A549 (cell line): ENCODE measurements at regions not wholly inside any gene's neighbourhood (a gene's known extent, or its start where the extent isn't known, plus 50 kb on each side); places are given as distances from the start of the nearest gene placed in this dataset.

ENCODE experiments used
- ATAC-seq, 2 experiments: fragments of 200-7000 bp in 1 of 2; fragments of >200 bp in 1 of 2; cut with Nextera tagmentation in 1 of 2; cut with Tn5 transposase in 1 of 2; 3 replicates each; pipeline versions ENCODE4 v1.8.0 to v1.9.1; 2018 to 2020; ENCODE audit warnings: mild to moderate bottlenecking in 1 of 2, moderate library complexity in 1 of 2
- CTCF ChIA-PET: fragments of 300-600 bp; sonication (Branson Sonifier 250); formaldehyde crosslinking; extraction: SDS; loops from one replicate; lab custom pipeline; 2021; ENCODE audit warnings: antibody characterized with exemption, inconsistent platforms; lab: Yijun Ruan, JAX
- POLR2A ChIA-PET: fragments of 350-600 bp; formaldehyde crosslinking; extraction: SDS; loops from one replicate; lab custom pipeline; 2021; ENCODE audit warnings: antibody characterized with exemption, inconsistent platforms; lab: Yijun Ruan, JAX
- DNase-seq, 2 experiments: peaks; one replicate each; pipeline versions ENCODE4 v3.0.0 to v3.0.0-alpha.2; 2011 to 2016; ENCODE audit warnings: low read depth in 1 of 2, low spot score in 1 of 2
- FAIRE-seq: peaks from 2 replicates; lab custom pipeline; 2011; peaks lifted over from hg19 to GRCh38; lab: Jason Lieb, UNC
- H3K27ac ChIP-seq, 2 experiments: fragments of >200 bp; sonication (Bioruptor Twin); formaldehyde crosslinking; 3 replicates each; pipeline ENCODE4 v1.5.1; 2016 to 2017
- H3K4me1 ChIP-seq: fragments of >200 bp; sonication (Bioruptor Twin); formaldehyde crosslinking; 3 replicates; pipeline ENCODE4 v1.6.1; 2016
- H3K4me2 ChIP-seq: fragments of >200 bp; sonication (Bioruptor Twin); formaldehyde crosslinking; 3 replicates; pipeline ENCODE4 v1.6.1; 2016
- H3K4me3 ChIP-seq: fragments of >200 bp; sonication (Bioruptor Twin); formaldehyde crosslinking; 3 replicates; pipeline ENCODE4 v1.5.1; 2016
- H3K9me3 ChIP-seq: fragments of >200 bp; sonication (Bioruptor Twin); formaldehyde crosslinking; 3 replicates; pipeline ENCODE4 v1.6.1; 2016
- ATOH8 ChIP-seq: fragments of 250-450 bp; sonication (Bioruptor Pico); IDR thresholded peaks from 2 replicates; pipeline ENCODE4 v1.5.0; 2020; ENCODE audit warnings: low read depth, mild to moderate bottlenecking, moderate library complexity
- CEBPB ChIP-seq, 2 experiments: fragments of >200 bp in 1 of 2; sonication (Bioruptor Twin) in 1 of 2; formaldehyde crosslinking in 1 of 2; IDR thresholded peaks; 2 replicates each; pipeline ENCODE4 v1.6.1; 2012 to 2016
- EHF ChIP-seq: fragments of 250-450 bp; sonication (Bioruptor Pico); IDR thresholded peaks from 2 replicates; pipeline ENCODE4 v1.5.0; 2020; ENCODE audit warnings: mild to moderate bottlenecking
- EP300 ChIP-seq, 2 experiments: fragments of >200 bp; sonication (Bioruptor Twin); formaldehyde crosslinking; IDR thresholded peaks; 2 replicates in 1 of 2; 3 replicates in 1 of 2; pipeline ENCODE4 v1.6.1; 2016 to 2017
- HMGXB4 ChIP-seq: fragments of 250-450 bp; sonication (Bioruptor Pico); IDR thresholded peaks from 2 replicates; pipeline ENCODE4 v1.5.0; 2021; ENCODE audit warnings: mild to moderate bottlenecking, moderate library complexity, borderline replicate concordance
- JUN ChIP-seq, 2 experiments: fragments of >200 bp; sonication (Bioruptor Twin); formaldehyde crosslinking; IDR thresholded peaks; 2 replicates in 1 of 2; 3 replicates in 1 of 2; pipeline ENCODE4 v1.6.1; 2016 to 2017
- MAFK ChIP-seq: fragments of 450-650 bp; IDR thresholded peaks from 2 replicates; pipeline ENCODE4 v1.6.1; 2014; ENCODE audit not compliant: partially characterized antibody
- MAZ ChIP-seq: fragments of 150-350 bp; IDR thresholded peaks from 2 replicates; pipeline ENCODE4 v1.6.1; 2014; ENCODE audit warnings: antibody characterized with exemption, low read depth, low read length, borderline replicate concordance
- SREBF2 ChIP-seq: fragments of 450-650 bp; IDR thresholded peaks from 2 replicates; pipeline ENCODE4 v1.6.1; 2014; ENCODE audit warnings: mild to moderate bottlenecking, moderate library complexity
- USF2 ChIP-seq: fragments of 450-650 bp; IDR thresholded peaks from 2 replicates; pipeline ENCODE4 v1.6.1; 2014; ENCODE audit warnings: antibody characterized with exemption
- ZC3H11A ChIP-seq: fragments of 450-650 bp; IDR thresholded peaks from 2 replicates; pipeline ENCODE4 v1.6.1; 2014; ENCODE audit warnings: antibody characterized with exemption, mild to moderate bottlenecking
- ZNF302 ChIP-seq: fragments of 250-450 bp; sonication (Bioruptor Pico); IDR thresholded peaks from 2 replicates; pipeline ENCODE4 v1.9.0; 2021; ENCODE audit warnings: inconsistent platforms, mild to moderate bottlenecking, moderate library complexity
- ZSCAN20 ChIP-seq: fragments of 250-450 bp; sonication (Bioruptor Pico); IDR thresholded peaks from 2 replicates; pipeline ENCODE4 v1.8.0; 2022; ENCODE audit warnings: mild to moderate bottlenecking, moderate library complexity
- WGBS: methylation state at CpG from one replicate; pipeline ENCODE4 v1.1.6; 2017; ENCODE audit errors: missing lambda C conversion rate; 5-methylcytosine and 5-hydroxymethylcytosine counted together
- TF ChIP-seq, protein P1 (sequence below): fragments of 200-600 bp; sonication (generic); IDR thresholded peaks from 2 replicates; pipeline ENCODE4 v1.6.1; 2016; ENCODE audit warnings: antibody characterized with exemption, mild to moderate bottlenecking, moderate library complexity
- TF ChIP-seq, protein P2 (sequence below): fragments of 150-350 bp; IDR thresholded peaks from 2 replicates; pipeline ENCODE4 v1.6.1; 2014; ENCODE audit warnings: low read depth, mild to moderate bottlenecking, low read length

GRCh38 chr7:153657182-153657800, 394.9 kb upstream of the DPP6 start (continued):
- TF ChIP-seq, protein P1, sequence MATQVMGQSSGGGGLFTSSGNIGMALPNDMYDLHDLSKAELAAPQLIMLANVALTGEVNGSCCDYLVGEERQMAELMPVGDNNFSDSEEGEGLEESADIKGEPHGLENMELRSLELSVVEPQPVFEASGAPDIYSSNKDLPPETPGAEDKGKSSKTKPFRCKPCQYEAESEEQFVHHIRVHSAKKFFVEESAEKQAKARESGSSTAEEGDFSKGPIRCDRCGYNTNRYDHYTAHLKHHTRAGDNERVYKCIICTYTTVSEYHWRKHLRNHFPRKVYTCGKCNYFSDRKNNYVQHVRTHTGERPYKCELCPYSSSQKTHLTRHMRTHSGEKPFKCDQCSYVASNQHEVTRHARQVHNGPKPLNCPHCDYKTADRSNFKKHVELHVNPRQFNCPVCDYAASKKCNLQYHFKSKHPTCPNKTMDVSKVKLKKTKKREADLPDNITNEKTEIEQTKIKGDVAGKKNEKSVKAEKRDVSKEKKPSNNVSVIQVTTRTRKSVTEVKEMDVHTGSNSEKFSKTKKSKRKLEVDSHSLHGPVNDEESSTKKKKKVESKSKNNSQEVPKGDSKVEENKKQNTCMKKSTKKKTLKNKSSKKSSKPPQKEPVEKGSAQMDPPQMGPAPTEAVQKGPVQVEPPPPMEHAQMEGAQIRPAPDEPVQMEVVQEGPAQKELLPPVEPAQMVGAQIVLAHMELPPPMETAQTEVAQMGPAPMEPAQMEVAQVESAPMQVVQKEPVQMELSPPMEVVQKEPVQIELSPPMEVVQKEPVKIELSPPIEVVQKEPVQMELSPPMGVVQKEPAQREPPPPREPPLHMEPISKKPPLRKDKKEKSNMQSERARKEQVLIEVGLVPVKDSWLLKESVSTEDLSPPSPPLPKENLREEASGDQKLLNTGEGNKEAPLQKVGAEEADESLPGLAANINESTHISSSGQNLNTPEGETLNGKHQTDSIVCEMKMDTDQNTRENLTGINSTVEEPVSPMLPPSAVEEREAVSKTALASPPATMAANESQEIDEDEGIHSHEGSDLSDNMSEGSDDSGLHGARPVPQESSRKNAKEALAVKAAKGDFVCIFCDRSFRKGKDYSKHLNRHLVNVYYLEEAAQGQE = no peak
- TF ChIP-seq USF2 = no peak
- no peak for TF ChIP-seq ZSCAN20

- CTCF ChIA-PET = interaction anchor here (1.1 kb wide), 1 partner anchor 482 kb away, joined by 3 read pairs; no protein-coding TSS in a partner anchor
- H3K9me3 ChIP-seq = no peaks in the 10 kb centered on the region
- no peaks in the 10 kb centered on the region for H3K4me1 ChIP-seq
- H3K27ac ChIP-seq = no peak overlapping the region
- TF ChIP-seq, protein P1 = no peak
- TF ChIP-seq SREBF2 = no peak
- no peak for TF ChIP-seq JUN (IDR thresholded peaks at IDR 0.05)
- TF ChIP-seq EP300 (IDR thresholded peaks at IDR 0.05) = no peak
- no peak for DNase-seq
- no peak for FAIRE-seq
- no peak overlapping the region for H3K4me3 ChIP-seq
- ATAC-seq = no peak
- 3% methylated on average over 3 of the region's 3 CpGs for WGBS
- H3K4me2 ChIP-seq = no peak overlapping the region
- POLR2A ChIA-PET = no interaction called here
These were observed 377.1 kb upstream of the DPP6 start for GRCh38 chr7:153675131-153675530.

GRCh38 chr7:153682628-153683027, 369.6 kb upstream of the DPP6 start:
- H3K9me3 ChIP-seq = no peaks in the 10 kb centered on the region
- 24% methylated on average over 3 of the region's 3 CpGs for WGBS
- CTCF ChIA-PET = no interaction called here
- H3K4me2 ChIP-seq = no peak overlapping the region
- no peaks in the 10 kb centered on the region for H3K4me1 ChIP-seq
- ATAC-seq (no peak), DNase-seq (no peak), FAIRE-seq (no peak)
- TF ChIP-seq MAZ (no peak), ATOH8 (CRISPR knock-in tag) (no peak), ZC3H11A (no peak), HMGXB4 (CRISPR knock-in tag) (no peak), MAFK (no peak), CEBPB (IDR thresholded peaks at IDR 0.05) (no peak), ZNF302 (no peak), EHF (no peak)
- TF ChIP-seq, protein P2, sequence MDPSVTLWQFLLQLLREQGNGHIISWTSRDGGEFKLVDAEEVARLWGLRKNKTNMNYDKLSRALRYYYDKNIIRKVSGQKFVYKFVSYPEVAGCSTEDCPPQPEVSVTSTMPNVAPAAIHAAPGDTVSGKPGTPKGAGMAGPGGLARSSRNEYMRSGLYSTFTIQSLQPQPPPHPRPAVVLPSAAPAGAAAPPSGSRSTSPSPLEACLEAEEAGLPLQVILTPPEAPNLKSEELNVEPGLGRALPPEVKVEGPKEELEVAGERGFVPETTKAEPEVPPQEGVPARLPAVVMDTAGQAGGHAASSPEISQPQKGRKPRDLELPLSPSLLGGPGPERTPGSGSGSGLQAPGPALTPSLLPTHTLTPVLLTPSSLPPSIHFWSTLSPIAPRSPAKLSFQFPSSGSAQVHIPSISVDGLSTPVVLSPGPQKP = no peak
- TF ChIP-seq, protein P1 = no peak
- POLR2A ChIA-PET = no interaction called here
- H3K27ac ChIP-seq = no peak overlapping the region
- H3K4me3 ChIP-seq = no peak overlapping the region
